Caco-2 (cell line): ENCODE measurements at regions not wholly inside any gene's neighbourhood (a gene's known extent, or its start where the extent isn't known, plus 50 kb on each side); places are given as distances from the start of the nearest gene placed in this dataset.

ENCODE experiments used
- BruUV-seq: library from RNA; stranded (reverse); fragments of 400-500 nt; replicated peaks from 2 replicates; lab custom pipeline; 2021; lab: Mats Ljungman, UMichigan
- CTCF ChIA-PET: fragments of 300-600 bp; sonication (Branson Sonifier 250); formaldehyde crosslinking; loops from one replicate; lab custom pipeline; 2022; ENCODE audit warnings: antibody characterized with exemption; lab: Charles Lee
- POLR2A ChIA-PET: fragments of 300-600 bp; sonication (Branson Sonifier 250); formaldehyde crosslinking; loops from one replicate; lab custom pipeline; 2022; ENCODE audit warnings: antibody characterized with exemption; lab: Charles Lee
- DNase-seq, 2 experiments: peaks; one replicate each; pipeline versions ENCODE4 v3.0.0 to v3.0.0-alpha.2; 2020 to 2022
- H3K27me3 ChIP-seq: replicated peaks from 2 replicates; pipeline ENCODE4 v1.6.0; 2011; ENCODE audit warnings: low read length; ENCODE audit not compliant: control insufficient read depth, insufficient read depth
- H3K36me3 ChIP-seq: 2 replicates; pipeline ENCODE4 v1.5.1; 2011; ENCODE audit warnings: low read length; ENCODE audit not compliant: control insufficient read depth, insufficient read depth
- H3K4me1 ChIP-seq: fragments of 250-450 bp; sonication (Bioruptor Pico); 2 replicates; pipeline ENCODE4 v1.5.1; 2020; ENCODE audit warnings: mild to moderate bottlenecking
- H3K4me3 ChIP-seq: 2 replicates; pipeline ENCODE4 v1.5.1; 2011; ENCODE audit warnings: low read depth, mild to moderate bottlenecking, control low read depth, low read length
- H3K9me3 ChIP-seq: fragments of 250-450 bp; sonication (Bioruptor Pico); 2 replicates; pipeline ENCODE4 v1.5.1; 2020; ENCODE audit warnings: mild to moderate bottlenecking, moderate library complexity
- H3K27ac Mint-ChIP-seq: one replicate; pipeline ENCODE4 v1.8.0; 2022; ENCODE audit warnings: mixed read lengths; ENCODE audit not compliant: unreplicated experiment
- H3K27me3 Mint-ChIP-seq: one replicate; pipeline ENCODE4 v1.8.0; 2022; ENCODE audit warnings: mixed read lengths; ENCODE audit not compliant: insufficient read depth, unreplicated experiment
- H3K36me3 Mint-ChIP-seq: one replicate; pipeline ENCODE4 v1.8.0; 2022; ENCODE audit warnings: mild to moderate bottlenecking, mixed read lengths; ENCODE audit not compliant: insufficient read depth, unreplicated experiment
- H3K4me1 Mint-ChIP-seq: one replicate; pipeline ENCODE4 v1.8.0; 2022; ENCODE audit warnings: low read depth, mixed read lengths; ENCODE audit not compliant: unreplicated experiment
- H3K4me3 Mint-ChIP-seq: one replicate; pipeline ENCODE4 v1.8.0; 2022; ENCODE audit warnings: mild to moderate bottlenecking, moderate library complexity, mixed read lengths; ENCODE audit not compliant: unreplicated experiment
- H3K9me3 Mint-ChIP-seq: one replicate; pipeline ENCODE4 v1.8.0; 2022; ENCODE audit warnings: mixed read lengths; ENCODE audit not compliant: unreplicated experiment
- CTCF ChIP-seq, 2 experiments: fragments of 200-600 bp in 1 of 2; IDR thresholded peaks; 1 replicate in 1 of 2; 2 replicates in 1 of 2; pipeline versions ENCODE4 v1.5.1 to v1.8.0; 2011 to 2022; ENCODE audit warnings: antibody characterized with exemption in 1 of 2, control low read depth in 1 of 2, inconsistent platforms in 1 of 2, low read depth in 1 of 2, low read length in 1 of 2, mild to moderate bottlenecking in 1 of 2, moderate library complexity in 1 of 2; ENCODE audit not compliant: insufficient read depth in 1 of 2, severe bottlenecking in 1 of 2, unreplicated experiment in 1 of 2
- intact Hi-C: fragments of 100-400 bp; cut with micrococcal nuclease; formaldehyde crosslinking; loops from one replicate; pipeline ENCODE4 v1.10.0; 2022; ENCODE audit not compliant: unreplicated experiment

GRCh38 chr15:94722024-94722636 lies 490.8 kb downstream of the MCTP2 start:
- DNase-seq = no peak
- CTCF ChIA-PET = no interaction called here
- POLR2A ChIA-PET = no interaction called here
- Histone ChIP-seq H3K36me3 (no peaks in the 10 kb centered on the region), H3K4me3 (no peak overlapping the region), H3K4me1 (no peaks in the 10 kb centered on the region), H3K27me3 (no peaks in the 10 kb centered on the region), H3K9me3 (no peaks in the 10 kb centered on the region)
- no peaks in the 10 kb centered on the region for H3K4me1 Mint-ChIP-seq
- H3K27me3 Mint-ChIP-seq = no peaks in the 10 kb centered on the region
- no peaks in the 10 kb centered on the region for H3K9me3 Mint-ChIP-seq
- intact Hi-C loops = no loop called here
- no peak for TF ChIP-seq CTCF (IDR thresholded peaks at IDR 0.05; ENCODE audit: insufficient read depth in 1 of 2, low read depth in 1 of 2, low read length in 1 of 2, severe bottlenecking in 1 of 2, unreplicated experiment in 1 of 2)
- BruUV-seq = no TSS peak
- no peak overlapping the region for H3K27ac Mint-ChIP-seq
- H3K4me3 Mint-ChIP-seq = no peak overlapping the region
- H3K36me3 Mint-ChIP-seq = no peaks in the 10 kb centered on the region

- no peaks in the 10 kb centered on the region for H3K4me1 ChIP-seq
- no peaks in the 10 kb centered on the region for H3K36me3 Mint-ChIP-seq
- no peak for TF ChIP-seq CTCF (IDR thresholded peaks at IDR 0.05; ENCODE audit: insufficient read depth in 1 of 2, low read depth in 1 of 2, low read length in 1 of 2, severe bottlenecking in 1 of 2, unreplicated experiment in 1 of 2)
- no peaks in the 10 kb centered on the region for H3K27me3 ChIP-seq
- no peaks in the 10 kb centered on the region for H3K9me3 Mint-ChIP-seq
- H3K4me3 ChIP-seq = no peak overlapping the region
- no peak for DNase-seq
- H3K27ac Mint-ChIP-seq = no peak overlapping the region
- H3K36me3 ChIP-seq = no peaks in the 10 kb centered on the region
- POLR2A ChIA-PET = no interaction called here
- H3K4me3 Mint-ChIP-seq = no peak overlapping the region
- CTCF ChIA-PET = no interaction called here
- H3K4me1 Mint-ChIP-seq = no peaks in the 10 kb centered on the region
- peaks cover 4% of the 10 kb centered on the region for H3K27me3 Mint-ChIP-seq
- no TSS peak for BruUV-seq
- intact Hi-C loops = no loop called here
- H3K9me3 ChIP-seq = no peaks in the 10 kb centered on the region
These were observed 492.4 kb downstream of the MCTP2 start for GRCh38 chr15:94723801-94724200.

DNA sequence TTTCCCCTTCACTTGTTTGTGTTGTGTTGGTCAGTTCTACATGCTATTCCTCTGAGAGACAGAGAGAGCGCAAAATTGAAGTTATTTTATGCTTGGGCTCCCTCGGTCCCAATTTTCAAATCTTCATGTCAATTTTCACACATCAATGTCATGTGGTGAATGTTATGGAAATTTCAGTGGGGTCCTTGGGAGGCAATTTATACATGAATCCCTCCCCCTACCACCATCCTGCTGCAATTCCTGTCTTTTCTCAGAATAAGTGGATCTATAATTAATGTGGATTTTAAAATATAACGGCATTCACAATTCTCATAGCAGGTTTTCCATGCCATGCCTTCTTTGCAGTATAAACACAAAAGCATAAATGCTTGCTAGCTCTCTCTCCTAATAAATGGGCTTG lies 499.9 kb downstream of the MCTP2 start:
- Mint-ChIP-seq H3K27me3 (peaks cover 9% of the 10 kb centered on the region), H3K36me3 (no peaks in the 10 kb centered on the region), H3K9me3 (no peaks in the 10 kb centered on the region), H3K4me1 (no peaks in the 10 kb centered on the region), H3K27ac (no peak overlapping the region), H3K4me3 (no peak overlapping the region)
- no peak for TF ChIP-seq CTCF (IDR thresholded peaks at IDR 0.05; ENCODE audit: insufficient read depth in 1 of 2, low read depth in 1 of 2, low read length in 1 of 2, severe bottlenecking in 1 of 2, unreplicated experiment in 1 of 2)
- no peak for DNase-seq
- Histone ChIP-seq H3K4me3 (no peak overlapping the region), H3K36me3 (no peaks in the 10 kb centered on the region), H3K4me1 (no peaks in the 10 kb centered on the region), H3K27me3 (no peaks in the 10 kb centered on the region), H3K9me3 (no peaks in the 10 kb centered on the region)
- ChIA-PET POLR2A (no interaction called here), CTCF (interaction anchor here (0.6 kb wide), 1 partner anchor 47 kb away, joined by 3 read pairs; no protein-coding TSS in a partner anchor)
- intact Hi-C loops = no loop called here
- BruUV-seq = no TSS peak
